Upper lobe of left lung (tissue), 6 donors: ENCODE measurements at regions not wholly inside any gene's neighbourhood (a gene's known extent, or its start where the extent isn't known, plus 50 kb on each side); places are given as distances from the start of the nearest gene placed in this dataset.
A peak's percentile ranks its signal among the peaks of the same experiment; 100 is the strongest.

ENCODE experiments used
- ATAC-seq, 2 donors: fragments of 200-7000 bp; cut with Tn5 transposase; one replicate each; pipeline ENCODE4 v1.9.1; 2022; ENCODE audit warnings: mild to moderate bottlenecking in 2 of 2, moderate library complexity in 2 of 2; ENCODE audit not compliant: low FRiP score in 2 of 2
- DNase-seq, 2 donors: peaks; one replicate each; pipeline ENCODE4 v3.0.0-alpha.2; 2019 to 2020
- H3K27ac ChIP-seq, 4 donors: fragments of 200-600 bp; sonication (generic); one replicate each; pipeline ENCODE4 v1.5.1; 2016 to 2019
- H3K27me3 ChIP-seq, 4 donors: fragments of 200-600 bp; sonication (generic); one replicate each; pipeline ENCODE4 v1.5.1; 2017 to 2019
- H3K36me3 ChIP-seq, 4 donors: fragments of 200-600 bp; sonication (generic); one replicate each; pipeline ENCODE4 v1.5.1; 2016 to 2019
- H3K4me1 ChIP-seq, 4 donors: fragments of 200-600 bp; sonication (generic); one replicate each; pipeline ENCODE4 v1.5.1; 2018 to 2019
- H3K4me3 ChIP-seq, 4 donors: fragments of 200-600 bp; sonication (generic); one replicate each; pipeline ENCODE4 v1.5.1; 2017 to 2019; ENCODE audit warnings: mild to moderate bottlenecking in 2 of 4, moderate library complexity in 1 of 4
- H3K9me3 ChIP-seq, 4 donors: fragments of 200-600 bp; sonication (generic); one replicate each; pipeline ENCODE4 v1.5.1; 2018 to 2019
- EP300 ChIP-seq, 4 donors: sonication (generic); formaldehyde crosslinking; IDR thresholded peaks; one replicate each; pipeline ENCODE4 v1.5.1; 2017; ENCODE audit warnings: antibody characterized with exemption in 4 of 4, control low read depth in 2 of 4
- POLR2A ChIP-seq, 4 donors: fragments of 450-650 bp; IDR thresholded peaks; one replicate each; pipeline ENCODE4 v1.5.1; 2016 to 2017; ENCODE audit warnings: antibody characterized with exemption in 4 of 4, mild to moderate bottlenecking in 2 of 4
- POLR2AphosphoS5 ChIP-seq, 2 donors: sonication (generic); formaldehyde crosslinking; IDR thresholded peaks; one replicate each; pipeline ENCODE4 v1.5.1; 2017; ENCODE audit warnings: antibody characterized with exemption in 2 of 2
- WGBS, 2 donors: methylation state at CpG; one replicate each; pipeline ENCODE4 v1.1.5; 2017 to 2018; 5-methylcytosine and 5-hydroxymethylcytosine counted together
- TF ChIP-seq, protein P1 (sequence below), 6 experiments: fragments of 450-650 bp in 4 of 6; fragments of 200-600 bp in 2 of 6; sonication (generic) in 2 of 6; IDR thresholded peaks; one replicate each; pipeline ENCODE4 v1.5.1; 2016 to 2019; ENCODE audit warnings: antibody characterized with exemption in 6 of 6
- donor health status: DM: no; HTN: no; CAD: no; lungs with moderate emphysema.
- donor health status: DM: no; HTN: yes; CAD: no; lungs with severe emphysema.

DNA sequence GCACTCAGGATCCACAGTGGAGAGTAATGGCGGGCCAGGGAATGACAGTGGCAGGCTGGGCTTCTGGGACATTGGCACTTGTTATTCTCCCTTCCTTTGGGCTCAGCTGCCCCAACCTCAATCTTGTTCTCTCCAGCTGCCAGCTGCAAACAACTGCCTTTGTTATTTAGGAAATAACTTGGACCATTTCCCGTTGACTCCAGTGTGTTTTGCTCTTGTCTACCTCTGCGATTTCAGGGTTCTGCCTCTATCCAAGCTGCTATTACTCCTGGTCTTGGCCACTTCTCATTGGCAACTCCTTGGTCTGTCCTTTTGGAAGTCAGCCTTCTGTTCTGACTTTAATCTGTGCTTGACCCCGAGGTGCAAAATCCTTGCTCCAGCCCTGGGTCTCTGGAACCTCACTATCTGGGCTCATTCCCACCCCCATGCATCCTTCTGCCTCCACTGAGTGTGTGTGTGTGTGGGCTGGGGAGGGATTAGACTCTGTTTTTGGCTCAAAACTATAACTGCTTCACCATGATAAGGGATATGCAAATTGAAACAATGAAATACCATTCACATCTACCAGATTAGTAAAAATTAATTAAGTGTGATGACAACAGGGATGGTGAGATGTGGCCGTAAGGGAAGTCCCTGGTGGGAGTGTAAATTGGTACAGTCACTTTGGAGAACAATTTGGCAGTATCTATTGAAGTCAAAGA lies 134.1 kb upstream of the CXCR4 start:
- no peak for DNase-seq

DNA sequence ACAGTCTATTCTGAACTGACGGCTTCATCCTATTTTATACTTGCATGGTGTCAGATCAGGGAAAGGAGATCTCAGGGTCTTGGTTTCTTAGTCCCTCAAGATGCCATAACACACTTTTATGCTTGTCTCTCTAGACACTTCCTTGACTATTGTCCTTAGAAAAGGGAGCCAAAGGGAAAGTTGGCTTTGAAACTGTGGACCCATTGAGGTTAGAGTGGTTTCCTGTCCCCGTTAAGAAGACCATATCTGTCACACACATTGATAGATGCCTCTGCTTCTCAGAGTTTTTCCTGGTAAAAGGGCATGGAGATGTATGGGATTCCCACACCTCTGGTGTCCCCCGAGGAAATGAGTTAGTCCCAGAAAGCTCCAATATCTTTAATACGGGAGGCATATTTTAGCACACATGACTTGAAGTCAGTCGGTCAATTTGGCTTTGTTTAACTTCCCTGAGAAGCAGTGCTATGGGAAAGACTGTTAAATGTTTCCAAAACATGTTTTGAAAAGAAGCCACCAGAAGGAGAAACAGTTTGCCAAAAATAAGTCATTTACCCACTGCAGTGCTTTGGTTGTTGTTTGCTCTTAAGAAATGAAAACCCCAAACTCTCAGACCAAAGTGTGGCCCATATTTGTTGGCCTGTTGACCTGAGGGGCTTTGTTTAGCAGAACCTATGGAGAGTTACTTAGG lies 133.4 kb upstream of the CXCR4 start:
- Histone ChIP-seq H3K36me3 (no peaks in the 10 kb centered on the region), H3K27ac (no peak overlapping the region), H3K27me3 (no peaks in the 10 kb centered on the region), H3K4me1 (peaks cover 0 to 6% (median under 1%) of the 10 kb centered on the region in 4 donors), H3K9me3 (no peaks in the 10 kb centered on the region), H3K4me3 (no peak overlapping the region)
- ATAC-seq (no peak), DNase-seq (no peak)
- TF ChIP-seq POLR2A (IDR thresholded peaks at IDR 0.05), result no peak
- WGBS, 2 donors, result 51 to 63% methylated on average over 5 of the region's 5 CpGs

More for the DNA sequence above, 134.1 kb upstream of the CXCR4 start:
- Histone ChIP-seq H3K27ac (no peak overlapping the region), H3K9me3 (no peaks in the 10 kb centered on the region), H3K4me3 (no peak overlapping the region), H3K36me3 (no peaks in the 10 kb centered on the region), H3K27me3 (no peaks in the 10 kb centered on the region), H3K4me1 (peaks cover 0 to 3% (median 0%) of the 10 kb centered on the region in 4 donors)
- WGBS, 2 donors, result 63 to 66% methylated on average over 5 of the region's 5 CpGs
- ATAC-seq, result no peak
- TF ChIP-seq EP300 (IDR thresholded peaks at IDR 0.05) (no peak), POLR2A (IDR thresholded peaks at IDR 0.05) (no peak), POLR2AphosphoS5 (IDR thresholded peaks at IDR 0.05) (no peak)
- TF ChIP-seq, protein P1, sequence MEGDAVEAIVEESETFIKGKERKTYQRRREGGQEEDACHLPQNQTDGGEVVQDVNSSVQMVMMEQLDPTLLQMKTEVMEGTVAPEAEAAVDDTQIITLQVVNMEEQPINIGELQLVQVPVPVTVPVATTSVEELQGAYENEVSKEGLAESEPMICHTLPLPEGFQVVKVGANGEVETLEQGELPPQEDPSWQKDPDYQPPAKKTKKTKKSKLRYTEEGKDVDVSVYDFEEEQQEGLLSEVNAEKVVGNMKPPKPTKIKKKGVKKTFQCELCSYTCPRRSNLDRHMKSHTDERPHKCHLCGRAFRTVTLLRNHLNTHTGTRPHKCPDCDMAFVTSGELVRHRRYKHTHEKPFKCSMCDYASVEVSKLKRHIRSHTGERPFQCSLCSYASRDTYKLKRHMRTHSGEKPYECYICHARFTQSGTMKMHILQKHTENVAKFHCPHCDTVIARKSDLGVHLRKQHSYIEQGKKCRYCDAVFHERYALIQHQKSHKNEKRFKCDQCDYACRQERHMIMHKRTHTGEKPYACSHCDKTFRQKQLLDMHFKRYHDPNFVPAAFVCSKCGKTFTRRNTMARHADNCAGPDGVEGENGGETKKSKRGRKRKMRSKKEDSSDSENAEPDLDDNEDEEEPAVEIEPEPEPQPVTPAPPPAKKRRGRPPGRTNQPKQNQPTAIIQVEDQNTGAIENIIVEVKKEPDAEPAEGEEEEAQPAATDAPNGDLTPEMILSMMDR (IDR thresholded peaks at IDR 0.05), result no peak

DNA sequence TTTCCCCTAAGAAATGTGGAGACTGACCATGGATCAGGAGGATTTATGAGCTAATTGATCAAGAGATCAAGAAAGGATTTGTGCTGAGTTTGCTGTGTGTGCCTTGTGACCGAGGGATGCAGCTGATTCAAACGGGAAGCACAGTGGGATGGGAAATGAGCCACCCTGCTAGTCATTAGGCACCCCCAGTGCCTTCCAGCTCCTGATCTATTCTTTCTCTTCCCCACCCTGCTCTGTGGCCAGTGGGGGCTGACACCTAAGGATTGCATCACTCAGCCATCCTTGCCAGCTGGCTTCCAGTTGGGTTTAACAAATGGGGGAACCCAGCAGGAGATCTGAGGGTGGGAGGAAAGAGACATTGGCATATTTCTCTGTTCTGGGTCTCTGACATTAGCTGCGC lies 132.2 kb upstream of the CXCR4 start:
- 53 to 70% methylated on average over 3 of the region's 3 CpGs for WGBS, 2 donors
- no peaks in the 10 kb centered on the region for H3K36me3 ChIP-seq
- no peak for ATAC-seq
- H3K4me3 ChIP-seq, result no peak overlapping the region
- H3K4me1 ChIP-seq, result peaks cover 4 to 13% (median 7%) of the 10 kb centered on the region in 4 donors
- H3K27ac ChIP-seq, result no peak overlapping the region
- no peaks in the 10 kb centered on the region for H3K27me3 ChIP-seq
- TF ChIP-seq POLR2AphosphoS5 (IDR thresholded peaks at IDR 0.05) (no peak), POLR2A (IDR thresholded peaks at IDR 0.05) (no peak), EP300 (IDR thresholded peaks at IDR 0.05) (no peak)
- TF ChIP-seq, protein P1 (IDR thresholded peaks at IDR 0.05), result no peak
- DNase-seq, result no peak
- H3K9me3 ChIP-seq, result no peaks in the 10 kb centered on the region

DNA sequence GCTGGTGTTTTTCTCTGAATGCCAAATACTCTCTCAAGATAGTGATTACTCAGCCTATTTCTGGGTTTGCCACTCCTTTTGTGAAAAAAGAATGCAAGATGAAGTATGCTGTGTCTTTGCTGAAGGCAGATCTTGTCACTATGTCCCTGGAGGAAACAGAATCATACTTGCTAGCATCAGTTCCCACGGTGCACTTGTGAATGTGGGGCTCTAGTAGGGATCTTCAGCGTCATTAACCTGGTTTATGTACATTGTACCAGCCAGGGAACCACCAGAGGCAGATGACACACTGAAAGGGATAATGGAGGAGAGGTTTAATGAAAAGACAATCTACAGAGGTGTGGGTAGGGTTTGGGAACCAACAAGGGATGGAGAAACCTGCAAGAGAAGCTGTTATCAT lies 131.0 kb upstream of the CXCR4 start:
- DNase-seq, result no peak
- 82 to 89% methylated on average over 2 of the region's 2 CpGs for WGBS, 2 donors
- no peak overlapping the region for H3K4me3 ChIP-seq
- no peak for ATAC-seq
- no peaks in the 10 kb centered on the region for H3K27me3 ChIP-seq
- no peaks in the 10 kb centered on the region for H3K9me3 ChIP-seq
- no peak overlapping the region for H3K27ac ChIP-seq
- no peaks in the 10 kb centered on the region for H3K36me3 ChIP-seq
- H3K4me1 ChIP-seq, result peaks cover 4 to 13% (median 7%) of the 10 kb centered on the region in 4 donors
- TF ChIP-seq, protein P1 (IDR thresholded peaks at IDR 0.05), result no peak
- TF ChIP-seq EP300 (IDR thresholded peaks at IDR 0.05) (no peak), POLR2A (IDR thresholded peaks at IDR 0.05) (no peak), POLR2AphosphoS5 (IDR thresholded peaks at IDR 0.05) (no peak)

DNA sequence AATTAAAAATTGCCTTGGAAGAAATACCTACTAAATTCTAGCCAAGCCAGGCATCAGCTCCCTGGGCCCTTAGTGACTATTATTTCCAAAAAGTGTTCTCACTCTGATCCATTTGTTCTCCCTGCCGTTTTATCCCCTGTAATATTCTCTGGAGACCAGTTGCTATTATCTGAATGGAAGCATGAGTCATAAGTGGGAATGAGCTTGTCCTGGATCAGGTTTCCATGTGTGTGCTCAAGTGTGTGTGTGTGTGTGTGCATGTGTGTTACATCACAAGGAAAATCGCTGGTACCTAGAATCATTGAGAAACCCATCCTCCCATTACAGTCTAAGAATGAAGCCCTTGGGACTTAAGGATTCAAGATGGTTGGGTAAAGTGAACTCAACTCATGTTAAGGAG lies 130.3 kb upstream of the CXCR4 start:
- Histone ChIP-seq H3K4me1 (peaks cover 4 to 13% (median 7%) of the 10 kb centered on the region in 4 donors), H3K27ac (no peak overlapping the region), H3K4me3 (no peak overlapping the region), H3K27me3 (no peaks in the 10 kb centered on the region), H3K9me3 (no peaks in the 10 kb centered on the region), H3K36me3 (no peaks in the 10 kb centered on the region)
- TF ChIP-seq EP300 (IDR thresholded peaks at IDR 0.05) (no peak), POLR2AphosphoS5 (IDR thresholded peaks at IDR 0.05) (no peak), POLR2A (IDR thresholded peaks at IDR 0.05) (no peak)
- TF ChIP-seq, protein P1 (IDR thresholded peaks at IDR 0.05), result no peak
- peak in 1 of 2 donors; percentile 74 for ATAC-seq
- 74 to 85% methylated on average over 2 of the region's 2 CpGs for WGBS, 2 donors
- DNase-seq, result no peak
